PFSK-1 (cell line): ENCODE measurements at regions not wholly inside any gene's neighbourhood (a gene's known extent, or its start where the extent isn't known, plus 50 kb on each side); places are given as distances from the start of the nearest gene placed in this dataset.

Source experiments
- FOXP2 ChIP-seq: optimal IDR thresholded peaks from 2 replicates; pipeline ENCODE3; 2011; ENCODE audit warnings: borderline replicate concordance, control low read depth, inconsistent platforms; ENCODE audit not compliant: insufficient read depth; ENCODE audit errors: extremely low read length, extremely low read depth
- POLR2AphosphoS5 ChIP-seq: IDR thresholded peaks from 2 replicates; pipeline ENCODE4 v1.6.1; 2012; ENCODE audit warnings: low read depth, mild to moderate bottlenecking, control low read depth, low read length, moderate library complexity
- REST ChIP-seq, 2 experiments: IDR thresholded peaks; 2 replicates each; pipeline versions ENCODE4 v1.6.1 to v1.8.0; 2011 to 2012; ENCODE audit warnings: low read depth in 2 of 2, low read length in 2 of 2, control low read depth in 1 of 2, inconsistent platforms in 1 of 2, mild to moderate bottlenecking in 1 of 2, moderate library complexity in 1 of 2; ENCODE audit not compliant: insufficient read depth in 1 of 2
- SIN3A ChIP-seq: IDR thresholded peaks from 2 replicates; pipeline ENCODE4 v1.6.1; 2012; ENCODE audit warnings: mild to moderate bottlenecking, low read length, moderate library complexity, borderline replicate concordance; ENCODE audit not compliant: insufficient read depth
- TAF1 ChIP-seq: IDR thresholded peaks from 2 replicates; pipeline ENCODE4 v1.6.1; 2012; ENCODE audit warnings: low read length, control low read depth, borderline replicate concordance; ENCODE audit not compliant: insufficient read depth

- no peak for TF ChIP-seq REST (IDR thresholded peaks at IDR 0.05; ENCODE audit: insufficient read depth in 1 of 2, low read depth in 2 of 2, low read length in 2 of 2)
- no peak for TF ChIP-seq TAF1
- TF ChIP-seq POLR2AphosphoS5: no peak
- TF ChIP-seq SIN3A: no peak
- TF ChIP-seq FOXP2: no peak
Measured at GRCh38 chr12:65747338-65747737, 76.9 kb upstream of the HMGA2 start.

DNA sequence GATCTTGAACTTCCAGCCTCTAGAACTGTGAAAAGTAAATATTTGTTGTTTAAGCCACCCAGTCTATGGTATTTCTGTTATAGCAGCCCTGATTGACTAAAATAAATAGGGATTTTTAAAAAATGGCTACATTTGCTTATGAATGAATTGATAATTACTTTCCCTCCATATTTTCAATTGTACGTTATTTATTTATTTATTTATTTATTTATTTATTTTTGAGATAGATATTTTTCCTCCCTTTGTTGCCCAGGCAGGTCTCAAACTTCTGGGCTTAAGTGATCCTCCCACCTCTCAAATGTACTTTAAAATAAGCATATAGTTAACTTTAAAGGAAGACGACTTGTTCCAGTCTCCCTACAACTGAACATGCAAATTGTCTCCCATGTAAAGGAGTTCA, 76.0 kb upstream of the HMGA2 start:
- no peak for TF ChIP-seq POLR2AphosphoS5
- no peak for TF ChIP-seq SIN3A
- TF ChIP-seq REST (IDR thresholded peaks at IDR 0.05; ENCODE audit: insufficient read depth in 1 of 2, low read depth in 2 of 2, low read length in 2 of 2): no peak
- no peak for TF ChIP-seq TAF1
- TF ChIP-seq FOXP2: no peak

DNA sequence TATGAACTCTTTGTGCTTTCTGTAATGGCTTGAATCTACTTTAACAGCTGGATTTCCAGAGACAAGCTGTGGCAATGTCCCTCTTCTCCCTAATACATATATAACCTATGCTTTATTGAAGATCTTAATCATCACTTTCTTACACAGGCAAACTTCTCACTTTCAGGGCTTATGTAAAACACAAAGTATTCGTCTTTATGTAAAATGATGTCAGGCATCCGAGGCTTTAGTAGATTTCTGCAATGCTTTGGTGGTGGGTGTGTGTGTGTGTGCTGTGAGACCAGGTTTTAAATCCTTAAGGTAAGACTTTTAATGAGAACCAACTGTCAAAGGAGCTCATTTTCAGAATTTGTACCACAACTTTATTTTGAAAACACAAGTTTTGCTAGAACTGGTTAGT, 70.0 kb upstream of the HMGA2 start:
- TF ChIP-seq POLR2AphosphoS5: no peak
- no peak for TF ChIP-seq FOXP2
- TF ChIP-seq SIN3A: no peak
- no peak for TF ChIP-seq REST (IDR thresholded peaks at IDR 0.05; ENCODE audit: insufficient read depth in 1 of 2, low read depth in 2 of 2, low read length in 2 of 2)
- no peak for TF ChIP-seq TAF1

DNA sequence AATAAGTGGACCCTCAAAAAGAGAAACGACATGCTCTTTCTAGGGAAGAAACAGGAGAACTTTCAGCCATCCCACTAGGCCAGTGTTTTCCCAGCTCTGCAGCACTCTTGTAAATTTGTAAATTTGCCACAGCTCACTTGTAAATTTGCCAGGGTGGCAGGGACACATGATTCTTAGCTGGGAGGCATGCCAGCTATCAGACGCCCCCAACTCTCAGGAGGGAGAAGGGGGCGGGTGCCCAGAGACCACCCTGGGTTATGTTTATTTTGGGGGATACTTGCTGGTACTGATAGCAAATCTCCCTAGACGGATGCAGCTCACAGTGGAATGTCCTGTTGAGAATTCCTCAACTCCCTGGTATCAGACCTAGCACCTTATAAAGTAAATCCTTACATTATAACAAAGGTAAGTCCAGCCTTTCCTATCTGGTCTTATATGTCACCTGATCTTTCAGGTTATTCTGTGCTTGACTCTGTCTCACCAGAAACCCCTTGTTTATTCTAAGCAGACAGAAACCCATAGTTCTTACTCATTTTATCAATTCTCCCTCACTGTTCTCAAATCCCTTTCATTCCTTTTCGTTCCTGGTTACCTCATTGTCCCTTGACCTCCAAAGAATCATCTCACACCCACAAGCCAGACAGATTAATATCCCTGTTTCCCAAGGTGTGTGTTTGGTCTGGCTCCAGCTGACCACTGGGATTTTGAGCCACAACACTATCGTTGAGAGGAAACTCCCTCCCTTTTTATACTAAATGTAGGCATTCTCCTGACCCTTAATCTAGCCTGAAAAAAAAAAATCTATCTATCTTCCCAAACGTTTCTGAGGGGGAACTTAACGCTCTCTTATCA, 69.3 kb upstream of the HMGA2 start:
- TF ChIP-seq FOXP2: no peak
- TF ChIP-seq TAF1: no peak
- TF ChIP-seq SIN3A: no peak
- TF ChIP-seq REST (IDR thresholded peaks at IDR 0.05; ENCODE audit: insufficient read depth in 1 of 2, low read depth in 2 of 2, low read length in 2 of 2): no peak
- no peak for TF ChIP-seq POLR2AphosphoS5

DNA sequence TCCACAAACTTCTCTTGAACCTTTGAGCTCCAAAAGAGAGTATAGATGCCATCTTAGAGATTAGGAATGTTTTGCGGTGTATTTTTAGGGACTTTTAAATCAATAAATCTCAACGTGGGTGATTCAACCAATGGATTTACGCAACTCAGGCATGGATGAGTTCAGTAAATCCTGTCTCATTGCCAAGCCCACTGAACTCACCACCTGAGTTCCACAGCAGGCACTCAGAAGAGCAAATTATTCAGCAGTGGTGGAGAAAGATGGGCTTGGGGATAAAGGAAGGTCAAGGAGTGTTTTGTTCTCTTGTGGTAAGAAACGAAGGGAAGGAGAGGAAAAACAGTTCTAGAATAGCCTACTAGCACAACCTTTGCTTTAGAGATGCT, 68.7 kb upstream of the HMGA2 start:
- TF ChIP-seq REST (IDR thresholded peaks at IDR 0.05; ENCODE audit: insufficient read depth in 1 of 2, low read depth in 2 of 2, low read length in 2 of 2): no peak
- no peak for TF ChIP-seq SIN3A
- TF ChIP-seq POLR2AphosphoS5: no peak
- no peak for TF ChIP-seq TAF1
- TF ChIP-seq FOXP2: no peak
